ENCODE measurements at regions not wholly inside any gene's neighbourhood (a gene's known extent, or its start where the extent isn't known, plus 50 kb on each side); places are given as distances from the start of the nearest gene placed in this dataset.

DNA sequence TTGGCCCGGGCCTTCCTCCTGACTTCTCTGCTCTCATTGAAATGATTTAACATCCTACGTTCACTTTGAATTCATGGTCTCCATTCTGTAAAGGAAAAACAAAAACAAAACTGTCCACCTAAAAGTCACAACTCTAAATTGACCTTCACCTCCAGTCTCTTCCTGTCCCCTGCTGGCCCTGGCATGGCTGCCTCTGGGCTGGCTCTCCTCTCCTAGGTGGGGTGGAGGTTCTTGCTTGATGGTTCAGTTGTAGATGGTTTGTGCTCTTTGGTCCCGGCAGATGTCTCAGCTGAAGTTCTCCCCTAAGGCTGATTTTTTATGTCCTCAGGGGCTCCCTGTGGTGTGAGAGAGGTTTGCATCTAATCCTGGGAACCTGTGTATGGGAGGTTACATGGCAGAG lies 121.1 kb downstream of the ACKR3 start:
- no peak for TF ChIP-seq POLR2A (IDR thresholded peaks at IDR 0.05)
- TF ChIP-seq, protein P1, sequence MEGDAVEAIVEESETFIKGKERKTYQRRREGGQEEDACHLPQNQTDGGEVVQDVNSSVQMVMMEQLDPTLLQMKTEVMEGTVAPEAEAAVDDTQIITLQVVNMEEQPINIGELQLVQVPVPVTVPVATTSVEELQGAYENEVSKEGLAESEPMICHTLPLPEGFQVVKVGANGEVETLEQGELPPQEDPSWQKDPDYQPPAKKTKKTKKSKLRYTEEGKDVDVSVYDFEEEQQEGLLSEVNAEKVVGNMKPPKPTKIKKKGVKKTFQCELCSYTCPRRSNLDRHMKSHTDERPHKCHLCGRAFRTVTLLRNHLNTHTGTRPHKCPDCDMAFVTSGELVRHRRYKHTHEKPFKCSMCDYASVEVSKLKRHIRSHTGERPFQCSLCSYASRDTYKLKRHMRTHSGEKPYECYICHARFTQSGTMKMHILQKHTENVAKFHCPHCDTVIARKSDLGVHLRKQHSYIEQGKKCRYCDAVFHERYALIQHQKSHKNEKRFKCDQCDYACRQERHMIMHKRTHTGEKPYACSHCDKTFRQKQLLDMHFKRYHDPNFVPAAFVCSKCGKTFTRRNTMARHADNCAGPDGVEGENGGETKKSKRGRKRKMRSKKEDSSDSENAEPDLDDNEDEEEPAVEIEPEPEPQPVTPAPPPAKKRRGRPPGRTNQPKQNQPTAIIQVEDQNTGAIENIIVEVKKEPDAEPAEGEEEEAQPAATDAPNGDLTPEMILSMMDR (IDR thresholded peaks at IDR 0.05): no peak
- H3K4me3 ChIP-seq (ENCODE audit: low read depth, poor library complexity, severe bottlenecking): no peak overlapping the region
- intact Hi-C loops (cut with DNase I; ENCODE audit: low total_unique reads): no loop called here
- DNase-seq (ENCODE audit: low spot score in 2 of 2): peak in 1 of 2 donors; percentile 53
- 85 to 94% methylated on average over 3 of the region's 3 CpGs for WGBS, 2 donors

DNA sequence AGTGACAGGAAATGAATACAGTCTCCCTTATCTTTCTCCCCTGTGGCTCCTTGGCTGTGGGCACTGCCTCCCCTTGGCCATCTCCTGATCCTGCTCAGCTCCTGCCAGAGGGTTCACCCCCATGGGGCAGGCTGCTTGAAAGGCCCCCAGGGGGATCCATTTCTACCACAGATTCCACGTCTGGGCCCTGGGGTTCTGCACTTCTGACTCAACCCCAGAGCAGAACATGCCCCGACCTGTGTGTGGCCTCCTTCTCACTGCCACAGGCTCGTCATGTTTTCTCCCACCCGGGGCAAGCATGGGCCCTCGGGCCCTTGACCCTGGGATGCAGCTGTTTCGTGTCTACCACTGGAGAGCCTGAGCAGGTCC lies 122.2 kb downstream of the ACKR3 start:
- TF ChIP-seq, protein P1 (IDR thresholded peaks at IDR 0.05): no peak
- no peak for TF ChIP-seq POLR2A (IDR thresholded peaks at IDR 0.05)
- 37 to 55% methylated on average over 6 of the region's 6 CpGs for WGBS, 2 donors
- H3K4me3 ChIP-seq (ENCODE audit: low read depth, poor library complexity, severe bottlenecking): no peak overlapping the region
- no peak for DNase-seq (ENCODE audit: low spot score in 2 of 2)
- intact Hi-C loops (cut with DNase I; ENCODE audit: low total_unique reads): no loop called here

DNA sequence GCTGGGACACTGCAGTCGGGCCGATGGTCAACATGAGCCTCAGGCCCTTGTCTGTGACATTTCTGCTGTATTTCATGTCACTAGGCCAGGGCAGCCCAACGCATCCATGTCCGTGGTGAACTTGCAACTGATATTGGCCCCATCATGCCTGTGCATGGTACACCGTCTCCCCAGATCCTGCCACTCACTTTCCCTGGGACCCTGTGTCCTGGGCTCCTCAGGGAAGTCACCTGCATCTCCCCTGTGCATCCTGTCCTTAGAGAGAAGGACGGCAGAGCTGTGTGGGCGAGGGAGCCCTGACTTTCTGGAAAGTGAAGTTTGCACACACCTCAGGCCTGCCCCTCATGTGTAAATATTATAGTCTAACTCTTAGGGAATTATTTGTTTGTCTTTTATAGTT lies 123.3 kb downstream of the ACKR3 start:
- TF ChIP-seq POLR2A (IDR thresholded peaks at IDR 0.05): no peak
- TF ChIP-seq, protein P1 (IDR thresholded peaks at IDR 0.05): no peak
- intact Hi-C loops (cut with DNase I; ENCODE audit: low total_unique reads): no loop called here
- WGBS, 2 donors: 92 to 93% methylated on average over 7 of the region's 7 CpGs
- H3K4me3 ChIP-seq (ENCODE audit: low read depth, poor library complexity, severe bottlenecking): no peak overlapping the region
- DNase-seq (ENCODE audit: low spot score in 2 of 2): peak in 1 of 2 donors; percentile 58

DNA sequence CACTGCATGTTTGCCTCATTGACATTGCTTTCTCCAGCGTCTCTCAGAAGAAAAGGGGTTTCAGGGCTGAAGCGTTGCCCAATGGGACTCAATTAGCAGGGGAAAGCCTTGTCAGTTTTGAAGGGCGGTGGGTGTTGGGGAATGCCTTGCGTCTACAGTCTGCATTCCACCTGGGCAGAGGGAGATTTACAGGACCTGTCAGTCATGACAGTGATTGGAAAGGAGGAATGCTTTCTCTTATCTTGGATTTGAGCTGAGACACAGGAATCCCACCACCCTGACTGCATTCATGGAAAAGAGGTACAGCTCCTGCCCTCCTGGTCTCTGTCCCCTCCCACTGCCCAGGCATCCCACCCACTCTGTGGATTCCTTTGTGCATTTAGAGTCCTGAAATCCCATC lies 123.9 kb downstream of the ACKR3 start:
- TF ChIP-seq POLR2A (IDR thresholded peaks at IDR 0.05): no peak
- TF ChIP-seq, protein P1 (IDR thresholded peaks at IDR 0.05): no peak
- intact Hi-C loops (cut with DNase I; ENCODE audit: low total_unique reads): no loop called here
- H3K4me3 ChIP-seq (ENCODE audit: low read depth, poor library complexity, severe bottlenecking): no peak overlapping the region
- DNase-seq (ENCODE audit: low spot score in 2 of 2): no peak
- 90 to 96% methylated on average over 4 of the region's 4 CpGs for WGBS, 2 donors

DNA sequence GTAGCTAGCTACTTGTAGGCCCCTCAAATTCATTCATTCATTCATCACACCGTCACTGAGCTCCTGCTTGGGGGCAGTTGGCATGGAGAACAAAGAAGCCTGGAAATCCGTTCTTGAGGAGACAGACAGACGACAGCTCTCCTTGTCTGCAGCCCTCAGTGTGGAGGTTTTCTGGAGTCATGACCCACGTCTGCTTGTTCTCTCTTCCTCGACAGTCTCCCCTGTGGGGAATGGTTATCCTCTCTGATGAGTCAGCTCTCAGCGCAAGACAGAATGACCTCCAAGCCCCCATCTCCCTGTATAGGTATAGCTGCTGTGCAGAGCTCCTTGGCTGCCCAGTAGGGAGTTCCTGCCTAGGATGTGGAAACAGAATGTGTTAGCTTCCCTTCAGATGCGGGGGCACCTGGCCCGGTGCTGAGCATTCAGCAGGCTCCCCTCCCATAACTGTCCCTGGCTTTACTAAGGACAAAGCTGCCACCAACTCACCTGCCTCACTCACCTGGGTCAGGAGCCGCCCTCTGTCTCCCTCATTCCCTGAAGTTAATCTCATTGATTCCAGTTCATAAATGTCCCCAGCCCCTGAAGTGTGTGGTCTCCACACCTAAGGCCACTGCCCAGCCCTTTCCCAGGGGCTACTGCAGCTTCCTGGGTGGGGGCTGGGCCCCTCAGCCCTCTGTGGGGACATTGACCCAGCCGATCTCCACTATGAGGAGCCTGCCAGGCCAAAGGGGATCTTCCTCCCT lies 124.7 kb downstream of the ACKR3 start:
- TF ChIP-seq, protein P1 (IDR thresholded peaks at IDR 0.05): no peak
- no peak for TF ChIP-seq POLR2A (IDR thresholded peaks at IDR 0.05)
- no peak overlapping the region for H3K4me3 ChIP-seq (ENCODE audit: low read depth, poor library complexity, severe bottlenecking)
- DNase-seq (ENCODE audit: low spot score in 2 of 2): peak in 1 of 2 donors; percentile 43
- intact Hi-C loops (cut with DNase I; ENCODE audit: low total_unique reads): no loop called here
- WGBS, 2 donors: 81 to 91% methylated on average over 10 of the region's 10 CpGs

DNA sequence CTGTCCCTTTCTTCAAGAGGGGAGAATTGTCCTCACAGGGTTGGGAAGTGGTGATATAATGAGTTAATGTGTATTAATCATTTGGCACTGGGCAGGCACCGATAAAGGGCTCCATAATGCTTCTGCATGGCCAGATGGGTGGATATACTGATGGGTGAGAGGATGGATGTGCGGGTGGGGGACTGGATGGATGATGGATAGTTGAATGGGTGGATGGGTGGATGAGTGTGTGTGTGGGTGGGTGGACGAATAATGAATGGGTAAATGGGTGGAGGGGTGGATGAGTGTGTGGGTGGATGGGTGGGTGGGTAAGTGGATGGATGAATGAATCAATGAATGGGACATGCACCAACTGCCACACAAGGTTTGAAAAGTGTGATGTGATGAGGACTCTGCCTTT lies 127.2 kb downstream of the ACKR3 start:
- 58 to 59% methylated on average over 3 of the region's 3 CpGs for WGBS, 2 donors
- H3K4me3 ChIP-seq (ENCODE audit: low read depth, poor library complexity, severe bottlenecking): no peak overlapping the region
- no peak for TF ChIP-seq POLR2A (IDR thresholded peaks at IDR 0.05)
- TF ChIP-seq, protein P1 (IDR thresholded peaks at IDR 0.05): no peak
- intact Hi-C loops (cut with DNase I; ENCODE audit: low total_unique reads): no loop called here
- DNase-seq (ENCODE audit: low spot score in 2 of 2): no peak
